HFFc6 (cell line): ENCODE measurements at regions not wholly inside any gene's neighbourhood (a gene's known extent, or its start where the extent isn't known, plus 50 kb on each side); places are given as distances from the start of the nearest gene placed in this dataset.
A peak's percentile ranks its signal among the peaks of the same experiment; 100 is the strongest.

Experiments
- DNase-seq: peaks from one replicate; pipeline ENCODE4 v3.0.0-alpha.2; 2018
- H3K27ac Mint-ChIP-seq: 2 replicates; pipeline ENCODE4 v1.8.0; 2020; ENCODE audit warnings: mild to moderate bottlenecking, mixed read lengths
- H3K27me3 Mint-ChIP-seq: 2 replicates; pipeline ENCODE4 v1.8.0; 2021; ENCODE audit warnings: mild to moderate bottlenecking, moderate library complexity, mixed read lengths; ENCODE audit not compliant: insufficient read depth
- H3K36me3 Mint-ChIP-seq: 2 replicates; pipeline ENCODE4 v1.8.0; 2021; ENCODE audit warnings: low read depth, mixed read lengths
- H3K4me1 Mint-ChIP-seq: 2 replicates; pipeline ENCODE4 v1.8.0; 2020; ENCODE audit warnings: low read depth, mixed read lengths
- H3K4me3 Mint-ChIP-seq: 2 replicates; pipeline ENCODE4 v1.8.0; 2020; ENCODE audit warnings: mild to moderate bottlenecking, moderate library complexity, mixed read lengths
- H3K9me3 Mint-ChIP-seq: 2 replicates; pipeline ENCODE4 v1.8.0; 2020; ENCODE audit warnings: mild to moderate bottlenecking, mixed read lengths
- TF ChIP-seq, protein P1 (sequence below): fragments of 200-600 bp; sonication (generic); IDR thresholded peaks from 2 replicates; pipeline ENCODE4 v1.5.0; 2021; ENCODE audit warnings: antibody characterized with exemption, mild to moderate bottlenecking

DNA sequence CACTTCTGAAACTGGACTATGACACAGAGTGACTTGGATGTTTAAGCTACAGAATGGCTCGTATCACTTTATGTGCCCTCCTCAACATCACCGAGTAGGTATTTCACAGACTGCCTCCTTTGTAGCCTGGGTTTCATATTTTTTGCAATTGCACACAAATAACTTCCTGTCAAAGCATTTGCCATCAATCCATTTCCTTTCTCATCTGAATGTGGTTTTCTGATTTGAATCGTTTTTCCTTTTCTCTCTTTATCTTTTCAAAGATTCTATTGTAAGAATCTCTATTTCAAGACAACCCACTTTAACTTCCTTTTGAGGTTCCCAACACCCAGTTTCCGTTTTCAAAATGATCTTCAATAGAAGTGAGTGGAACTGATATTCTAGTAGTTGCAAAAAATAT lies 563.8 kb upstream of the ARRDC3 start:
- DNase-seq, result no peak
- H3K27ac Mint-ChIP-seq, result no peak overlapping the region
- H3K4me3 Mint-ChIP-seq, result no peak overlapping the region
- H3K4me1 Mint-ChIP-seq, result no peaks in the 10 kb centered on the region
- H3K9me3 Mint-ChIP-seq, result no peaks in the 10 kb centered on the region
- H3K36me3 Mint-ChIP-seq, result no peaks in the 10 kb centered on the region
- TF ChIP-seq, protein P1, sequence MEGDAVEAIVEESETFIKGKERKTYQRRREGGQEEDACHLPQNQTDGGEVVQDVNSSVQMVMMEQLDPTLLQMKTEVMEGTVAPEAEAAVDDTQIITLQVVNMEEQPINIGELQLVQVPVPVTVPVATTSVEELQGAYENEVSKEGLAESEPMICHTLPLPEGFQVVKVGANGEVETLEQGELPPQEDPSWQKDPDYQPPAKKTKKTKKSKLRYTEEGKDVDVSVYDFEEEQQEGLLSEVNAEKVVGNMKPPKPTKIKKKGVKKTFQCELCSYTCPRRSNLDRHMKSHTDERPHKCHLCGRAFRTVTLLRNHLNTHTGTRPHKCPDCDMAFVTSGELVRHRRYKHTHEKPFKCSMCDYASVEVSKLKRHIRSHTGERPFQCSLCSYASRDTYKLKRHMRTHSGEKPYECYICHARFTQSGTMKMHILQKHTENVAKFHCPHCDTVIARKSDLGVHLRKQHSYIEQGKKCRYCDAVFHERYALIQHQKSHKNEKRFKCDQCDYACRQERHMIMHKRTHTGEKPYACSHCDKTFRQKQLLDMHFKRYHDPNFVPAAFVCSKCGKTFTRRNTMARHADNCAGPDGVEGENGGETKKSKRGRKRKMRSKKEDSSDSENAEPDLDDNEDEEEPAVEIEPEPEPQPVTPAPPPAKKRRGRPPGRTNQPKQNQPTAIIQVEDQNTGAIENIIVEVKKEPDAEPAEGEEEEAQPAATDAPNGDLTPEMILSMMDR, result no peak
- H3K27me3 Mint-ChIP-seq, result no peaks in the 10 kb centered on the region

DNA sequence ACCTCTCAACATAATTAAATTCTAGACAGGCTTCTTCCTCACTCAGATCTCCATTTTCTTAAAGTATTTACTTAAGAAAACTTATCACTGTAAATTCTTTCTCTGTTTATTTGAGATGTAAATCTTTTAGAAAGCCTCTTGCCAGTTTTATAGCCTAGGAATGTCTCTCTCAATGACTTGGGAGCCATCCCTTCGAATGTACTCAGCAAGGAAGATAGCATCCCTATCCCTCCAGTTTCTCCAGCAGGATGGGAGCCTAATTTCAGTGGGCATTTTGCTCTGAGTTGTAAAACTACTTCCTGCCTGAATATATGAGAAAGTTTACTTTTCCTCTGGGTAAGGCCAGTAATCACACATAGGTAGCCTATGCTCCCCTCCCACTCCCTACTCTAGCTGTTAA lies 558.5 kb upstream of the ARRDC3 start:
- Mint-ChIP-seq H3K9me3 (no peaks in the 10 kb centered on the region), H3K4me1 (no peaks in the 10 kb centered on the region), H3K27me3 (no peaks in the 10 kb centered on the region), H3K36me3 (no peaks in the 10 kb centered on the region), H3K4me3 (no peak overlapping the region), H3K27ac (no peak overlapping the region)
- DNase-seq, result no peak
- TF ChIP-seq, protein P1, result no peak

DNA sequence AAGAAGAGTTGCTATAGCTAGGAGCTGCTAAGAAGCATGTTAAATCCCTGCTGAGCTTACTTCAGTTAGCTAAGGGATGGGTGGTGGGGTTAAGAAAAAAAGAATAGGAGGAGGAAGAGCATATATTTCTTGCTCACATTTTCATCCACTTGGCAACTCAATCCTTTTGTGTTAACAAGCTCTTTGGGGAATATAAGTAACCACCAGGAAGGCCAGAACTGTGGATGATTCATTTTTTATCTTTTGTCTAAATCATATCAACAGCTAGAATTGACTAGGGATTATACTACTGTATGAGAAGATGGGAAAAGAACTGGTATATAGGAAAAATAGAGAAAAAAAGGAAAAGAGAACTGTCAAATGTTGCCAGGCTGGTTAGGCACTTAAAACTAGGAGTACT lies 555.3 kb upstream of the ARRDC3 start:
- H3K36me3 Mint-ChIP-seq, result no peaks in the 10 kb centered on the region
- no peak overlapping the region for H3K27ac Mint-ChIP-seq
- no peaks in the 10 kb centered on the region for H3K9me3 Mint-ChIP-seq
- TF ChIP-seq, protein P1, result no peak
- H3K27me3 Mint-ChIP-seq, result no peaks in the 10 kb centered on the region
- no peak overlapping the region for H3K4me3 Mint-ChIP-seq
- DNase-seq, result no peak
- no peaks in the 10 kb centered on the region for H3K4me1 Mint-ChIP-seq

DNA sequence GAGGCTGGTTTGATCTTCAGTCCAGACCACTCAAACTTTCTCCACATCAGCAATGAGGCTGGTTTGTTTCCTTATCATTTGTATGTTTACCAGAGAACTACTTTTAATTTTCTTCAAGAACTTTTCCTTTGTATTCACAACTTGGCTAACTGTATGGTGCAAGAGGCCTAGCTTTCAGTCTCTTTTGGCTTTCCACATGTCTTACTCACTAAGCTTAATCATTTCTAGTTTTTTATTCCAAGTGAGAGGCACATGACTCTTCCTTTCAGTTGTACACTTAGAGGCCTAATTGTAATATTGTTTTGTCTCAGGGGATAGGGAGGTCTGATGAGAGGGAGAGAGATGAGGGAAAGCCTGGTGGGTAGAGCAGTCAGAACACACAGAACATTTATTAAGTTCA lies 554.0 kb upstream of the ARRDC3 start:
- Mint-ChIP-seq H3K4me3 (no peak overlapping the region), H3K27me3 (no peaks in the 10 kb centered on the region), H3K27ac (no peak overlapping the region), H3K9me3 (no peaks in the 10 kb centered on the region), H3K36me3 (no peaks in the 10 kb centered on the region), H3K4me1 (no peaks in the 10 kb centered on the region)
- DNase-seq, result no peak
- TF ChIP-seq, protein P1, result no peak

DNA sequence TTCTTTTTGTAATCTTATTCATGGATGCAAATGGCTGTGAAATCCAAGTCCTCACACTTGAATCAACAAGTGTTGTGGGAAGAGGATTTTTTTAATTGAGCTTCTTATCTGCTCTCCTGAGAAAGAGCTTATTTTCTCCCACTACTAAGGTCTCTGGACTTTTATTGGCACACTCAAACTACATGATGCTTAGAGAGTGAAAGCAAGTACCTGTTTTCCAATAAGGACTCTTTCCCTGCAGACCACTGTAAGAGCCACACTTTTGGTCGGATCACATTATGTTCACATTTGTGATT lies 546.4 kb upstream of the ARRDC3 start:
- Mint-ChIP-seq H3K9me3 (no peaks in the 10 kb centered on the region), H3K27ac (no peak overlapping the region), H3K4me3 (no peak overlapping the region), H3K27me3 (no peaks in the 10 kb centered on the region), H3K36me3 (no peaks in the 10 kb centered on the region), H3K4me1 (peaks cover 11% of the 10 kb centered on the region)
- TF ChIP-seq, protein P1, result peak; percentile 47
- no peak for DNase-seq
